Stimulated activated naive CD8-positive, alpha-beta T cell treated with anti-CD3 and anti-CD28 coated beads, Interleukin-15, amount 100 ng/mL, for 72 hours (primary cell): ENCODE measurements at regions not wholly inside any gene's neighbourhood (a gene's known extent, or its start where the extent isn't known, plus 50 kb on each side); places are given as distances from the start of the nearest gene placed in this dataset.

Source experiments
- ATAC-seq: fragments of 150-1000 bp; cut with Tn5 transposase; 2 replicates; pipeline ENCODE4 v1.10.0; 2021; ENCODE audit warnings: mild to moderate bottlenecking, moderate library complexity
- DNase-seq, 2 donors: peaks; one replicate each; pipeline ENCODE4 v3.0.0; 2021 to 2022
- H3K27ac Mint-ChIP-seq, 2 donors: one replicate each; pipeline ENCODE4 v1.8.0; 2022; ENCODE audit warnings: mild to moderate bottlenecking in 2 of 2, mixed read lengths in 2 of 2, moderate library complexity in 2 of 2
- H3K27me3 Mint-ChIP-seq: one replicate; pipeline ENCODE4 v1.8.0; 2022; ENCODE audit warnings: mixed read lengths
- H3K4me1 Mint-ChIP-seq: one replicate; pipeline ENCODE4 v1.8.0; 2022; ENCODE audit warnings: mild to moderate bottlenecking, mixed read lengths
- H3K4me3 Mint-ChIP-seq, 2 donors: one replicate each; pipeline ENCODE4 v1.8.0; 2022; ENCODE audit warnings: mild to moderate bottlenecking in 2 of 2, mixed read lengths in 2 of 2, moderate library complexity in 1 of 2
- H3K9me3 Mint-ChIP-seq, 2 donors: one replicate each; pipeline ENCODE4 v1.8.0; 2022; ENCODE audit warnings: mixed read lengths in 2 of 2

GRCh38 chr20:59376109-59376841, 75.9 kb downstream of the EDN3 start:
- Mint-ChIP-seq H3K4me3 (no peak overlapping the region), H3K4me1 (peaks cover 10% of the 10 kb centered on the region), H3K27me3 (peaks cover 19% of the 10 kb centered on the region), H3K9me3 (no peaks in the 10 kb centered on the region), H3K27ac (no peak overlapping the region)
- DNase-seq = no peak
- ATAC-seq = no peak

DNA sequence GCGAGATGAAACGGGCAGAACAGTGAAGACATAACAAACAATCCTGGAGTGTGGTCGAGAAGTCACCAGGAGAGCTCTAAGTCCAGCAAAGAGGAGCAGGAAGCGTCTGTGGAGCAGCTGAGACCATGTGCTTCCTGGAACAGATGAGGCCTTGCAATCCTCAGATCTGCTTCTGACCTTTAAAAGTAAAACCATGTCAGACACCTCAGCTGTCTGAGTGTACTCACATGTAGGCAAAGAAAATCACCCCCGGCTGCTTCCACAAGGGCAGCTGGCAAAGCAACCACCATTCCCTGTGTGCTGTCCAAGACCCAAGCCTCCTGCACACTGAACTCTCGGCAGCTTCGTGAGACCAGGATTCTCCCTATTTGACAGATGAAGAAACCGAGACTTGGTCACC, 76.6 kb downstream of the EDN3 start:
- no peak overlapping the region for H3K4me3 Mint-ChIP-seq
- H3K4me1 Mint-ChIP-seq = peaks cover 10% of the 10 kb centered on the region
- ATAC-seq (no peak), DNase-seq (no peak)
- no peak overlapping the region for H3K27ac Mint-ChIP-seq
- no peaks in the 10 kb centered on the region for H3K9me3 Mint-ChIP-seq
- H3K27me3 Mint-ChIP-seq = peaks cover 14% of the 10 kb centered on the region

DNA sequence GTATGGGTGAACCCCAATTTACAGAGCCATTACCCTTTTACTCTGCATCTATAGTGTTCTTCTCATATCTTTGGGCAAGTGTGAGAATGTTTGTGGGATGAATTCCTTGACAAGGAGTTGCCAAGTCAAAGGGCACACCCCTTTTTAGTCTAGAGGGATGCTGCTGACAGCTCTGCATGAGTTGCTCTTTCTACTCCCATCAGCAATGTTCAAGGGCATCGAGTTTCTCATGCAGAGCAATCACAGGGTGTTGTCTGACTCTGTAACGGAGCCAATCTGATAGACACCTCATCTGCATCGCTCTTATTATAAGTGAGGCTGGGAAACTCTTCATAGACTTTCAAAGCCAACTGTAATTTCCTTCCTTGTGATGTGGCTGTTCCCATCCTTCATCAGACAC, 77.4 kb downstream of the EDN3 start:
- no peak for ATAC-seq
- no peak for DNase-seq
- Mint-ChIP-seq H3K9me3 (no peaks in the 10 kb centered on the region), H3K27me3 (peaks cover 12% of the 10 kb centered on the region), H3K4me3 (no peak overlapping the region), H3K27ac (no peak overlapping the region), H3K4me1 (peaks cover 10% of the 10 kb centered on the region)

DNA sequence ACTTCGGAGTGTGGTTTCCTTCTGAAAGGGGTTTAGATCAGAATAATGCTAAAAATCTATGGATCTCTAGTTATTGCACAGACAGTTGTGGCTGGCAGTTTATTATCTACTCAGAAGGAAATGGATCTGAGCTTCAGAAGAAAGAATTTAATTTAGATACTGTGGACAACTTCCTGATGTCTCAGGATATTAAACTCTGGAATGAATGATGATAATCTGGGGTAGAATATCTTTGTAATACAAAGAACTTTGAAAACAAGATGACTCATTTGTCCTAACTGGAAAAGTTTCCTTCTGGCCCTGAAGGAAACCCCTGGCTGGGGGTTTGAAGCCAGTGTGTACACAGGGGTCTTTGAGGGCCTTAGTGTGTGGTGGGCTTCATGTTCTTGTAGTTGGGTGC, 78.0 kb downstream of the EDN3 start:
- Mint-ChIP-seq H3K4me1 (peaks cover 10% of the 10 kb centered on the region), H3K9me3 (no peaks in the 10 kb centered on the region), H3K4me3 (no peak overlapping the region), H3K27me3 (peaks cover 6% of the 10 kb centered on the region), H3K27ac (no peak overlapping the region)
- DNase-seq (no peak), ATAC-seq (no peak)

DNA sequence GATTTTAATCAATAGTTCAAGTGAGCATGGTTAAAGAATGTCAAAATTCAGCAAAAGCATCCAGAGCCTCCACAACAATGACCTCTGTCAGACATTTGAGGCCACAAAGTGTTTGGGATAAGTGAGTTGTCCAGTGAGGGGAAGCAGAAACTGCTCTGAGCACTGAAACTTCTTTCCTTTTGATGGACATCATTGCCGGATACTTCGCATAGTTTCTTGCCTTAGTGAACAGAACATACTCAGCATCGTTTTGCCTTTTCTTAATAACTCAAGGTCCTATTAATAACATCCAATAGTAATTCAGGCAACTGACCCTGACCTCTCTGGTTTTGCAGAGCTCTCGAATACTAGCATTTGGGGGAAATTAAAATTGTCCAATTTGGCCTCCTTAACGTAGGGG, 78.6 kb downstream of the EDN3 start:
- H3K27ac Mint-ChIP-seq = no peak overlapping the region
- H3K4me1 Mint-ChIP-seq = peaks cover 10% of the 10 kb centered on the region
- no peak for DNase-seq
- H3K4me3 Mint-ChIP-seq = no peak overlapping the region
- no peaks in the 10 kb centered on the region for H3K9me3 Mint-ChIP-seq
- no peak for ATAC-seq
- peaks cover under 1% of the 10 kb centered on the region for H3K27me3 Mint-ChIP-seq

DNA sequence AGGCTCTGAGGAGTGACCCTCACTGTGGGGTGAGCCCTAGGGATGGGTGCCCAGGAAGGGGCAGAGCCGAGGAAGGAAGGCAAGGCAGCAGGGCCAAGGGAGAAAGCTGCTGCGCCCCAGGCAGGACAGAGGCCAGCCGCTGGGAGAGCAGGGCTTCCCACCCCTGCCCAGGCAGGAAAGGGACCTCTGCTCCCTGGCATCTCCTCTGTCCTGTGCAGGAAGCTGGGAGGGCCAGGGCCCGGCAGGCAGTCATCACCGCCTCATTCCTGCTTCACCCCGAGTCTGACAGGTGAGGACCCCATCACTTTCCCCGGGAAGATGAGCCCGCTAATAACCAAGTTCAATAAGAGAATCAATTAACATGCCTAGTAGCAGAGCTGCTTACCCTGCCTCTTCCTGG, 81.3 kb downstream of the EDN3 start:
- DNase-seq (no peak), ATAC-seq (no peak)
- H3K4me1 Mint-ChIP-seq = peaks cover 16% of the 10 kb centered on the region
- H3K9me3 Mint-ChIP-seq = no peaks in the 10 kb centered on the region
- H3K27ac Mint-ChIP-seq = no peak overlapping the region
- H3K4me3 Mint-ChIP-seq = no peak overlapping the region
- no peaks in the 10 kb centered on the region for H3K27me3 Mint-ChIP-seq

DNA sequence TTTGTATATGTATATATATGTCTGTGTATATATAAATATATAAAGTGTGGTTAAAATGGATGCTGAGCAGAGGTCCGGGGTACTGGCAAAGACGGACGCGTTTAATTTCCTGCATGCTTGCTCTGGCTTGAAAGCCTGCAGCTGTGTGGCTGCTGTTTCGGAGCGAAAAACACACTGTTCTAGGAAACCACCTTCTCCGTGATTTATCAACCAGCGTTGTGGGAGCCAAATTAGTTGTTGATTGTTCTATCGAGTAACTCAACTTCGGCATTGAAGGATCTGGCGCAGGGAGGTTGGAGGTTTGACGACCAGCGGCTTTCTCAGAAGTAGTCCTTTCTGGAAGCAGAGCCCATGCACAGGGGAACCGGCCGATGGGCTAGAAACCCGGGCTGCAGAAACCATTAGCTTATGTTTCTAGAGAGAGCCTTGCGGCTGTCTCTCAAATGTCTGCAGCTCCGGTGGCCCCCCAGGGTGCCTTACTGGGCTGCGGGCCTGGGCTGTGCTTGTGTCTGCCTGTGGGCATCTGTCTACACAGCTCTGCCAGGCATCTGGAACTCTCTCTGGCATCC, 81.8 kb downstream of the EDN3 start:
- peaks cover 11% of the 10 kb centered on the region for H3K4me1 Mint-ChIP-seq
- no peaks in the 10 kb centered on the region for H3K9me3 Mint-ChIP-seq
- ATAC-seq = no peak
- no peak overlapping the region for H3K27ac Mint-ChIP-seq
- H3K4me3 Mint-ChIP-seq = no peak overlapping the region
- DNase-seq = no peak
- no peaks in the 10 kb centered on the region for H3K27me3 Mint-ChIP-seq

- DNase-seq (no peak), ATAC-seq (no peak)
- Mint-ChIP-seq H3K9me3 (no peaks in the 10 kb centered on the region), H3K4me1 (peaks cover 9% of the 10 kb centered on the region), H3K27ac (no peak overlapping the region), H3K4me3 (no peak overlapping the region), H3K27me3 (no peaks in the 10 kb centered on the region)
These were observed 82.5 kb downstream of the EDN3 start for GRCh38 chr20:59382907-59383306.

DNA sequence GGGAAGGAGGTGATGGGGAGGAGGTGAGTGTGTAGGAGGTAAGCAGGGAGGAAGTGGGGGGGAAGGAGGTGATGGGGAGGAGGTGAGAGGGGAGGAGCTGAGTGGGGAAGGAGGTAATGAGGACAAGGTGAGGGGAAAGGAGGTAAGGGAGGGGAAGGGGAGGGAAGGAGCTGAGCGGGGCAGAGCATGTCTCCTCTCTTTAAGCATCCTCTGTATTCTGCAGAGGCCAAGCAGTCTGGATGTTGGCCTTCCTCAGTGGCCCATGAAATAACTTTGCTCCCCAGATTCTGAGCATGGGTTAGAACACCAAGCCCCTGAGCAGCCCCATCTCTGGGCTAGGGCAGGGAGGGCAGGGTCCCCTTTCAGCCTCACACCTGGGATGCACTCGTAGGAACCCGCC, 84.6 kb downstream of the EDN3 start:
- no peak overlapping the region for H3K27ac Mint-ChIP-seq

GRCh38 chr20:59385480-59385879, 85.1 kb downstream of the EDN3 start:
- H3K9me3 Mint-ChIP-seq = peaks cover 0 to 7% of the 10 kb centered on the region in 2 donors
- no peak for DNase-seq
- ATAC-seq = peak; percentile 40
- no peaks in the 10 kb centered on the region for H3K27me3 Mint-ChIP-seq
- no peak overlapping the region for H3K4me3 Mint-ChIP-seq
- H3K4me1 Mint-ChIP-seq = peaks cover 9% of the 10 kb centered on the region
- no peak overlapping the region for H3K27ac Mint-ChIP-seq

More for the DNA sequence above, 84.6 kb downstream of the EDN3 start:
- H3K4me3 Mint-ChIP-seq = no peak overlapping the region
- ATAC-seq (peak; percentile 20), DNase-seq (no peak)
- H3K9me3 Mint-ChIP-seq = peaks cover 0 to 7% of the 10 kb centered on the region in 2 donors
- peaks cover 9% of the 10 kb centered on the region for H3K4me1 Mint-ChIP-seq
- H3K27me3 Mint-ChIP-seq = no peaks in the 10 kb centered on the region

GRCh38 chr20:59386809-59387208, 86.4 kb downstream of the EDN3 start:
- no peaks in the 10 kb centered on the region for H3K27me3 Mint-ChIP-seq
- ATAC-seq (no peak), DNase-seq (no peak)
- peaks cover 9% of the 10 kb centered on the region for H3K4me1 Mint-ChIP-seq
- peaks cover 0 to 7% of the 10 kb centered on the region in 2 donors for H3K9me3 Mint-ChIP-seq
- no peak overlapping the region for H3K4me3 Mint-ChIP-seq
- H3K27ac Mint-ChIP-seq = peak overlapping the region in 1 of 2 donors; percentile 27

DNA sequence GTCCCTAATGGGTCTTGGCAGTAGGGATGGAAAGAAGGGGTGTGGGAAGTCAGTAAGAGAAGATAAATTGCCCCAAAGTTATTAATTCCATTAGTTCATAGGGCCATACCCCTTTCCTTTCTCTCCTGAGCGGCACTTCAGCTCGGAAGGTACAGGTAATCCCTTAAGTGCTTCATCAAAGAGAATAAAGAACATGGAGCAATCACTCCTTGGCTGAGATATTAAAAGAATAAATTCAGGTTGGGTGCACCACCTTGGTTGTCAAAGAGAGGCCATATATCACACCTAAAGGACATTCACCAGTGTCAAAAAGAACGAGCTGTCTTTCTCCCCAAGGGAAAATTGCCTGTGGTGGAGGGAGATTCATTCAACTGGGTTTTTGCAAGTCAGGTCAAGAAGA, 87.5 kb downstream of the EDN3 start:
- ATAC-seq (no peak), DNase-seq (no peak)
- Mint-ChIP-seq H3K4me3 (no peak overlapping the region), H3K9me3 (peaks cover 0 to 7% of the 10 kb centered on the region in 2 donors), H3K4me1 (peaks cover 9% of the 10 kb centered on the region), H3K27me3 (no peaks in the 10 kb centered on the region), H3K27ac (no peak overlapping the region)

DNA sequence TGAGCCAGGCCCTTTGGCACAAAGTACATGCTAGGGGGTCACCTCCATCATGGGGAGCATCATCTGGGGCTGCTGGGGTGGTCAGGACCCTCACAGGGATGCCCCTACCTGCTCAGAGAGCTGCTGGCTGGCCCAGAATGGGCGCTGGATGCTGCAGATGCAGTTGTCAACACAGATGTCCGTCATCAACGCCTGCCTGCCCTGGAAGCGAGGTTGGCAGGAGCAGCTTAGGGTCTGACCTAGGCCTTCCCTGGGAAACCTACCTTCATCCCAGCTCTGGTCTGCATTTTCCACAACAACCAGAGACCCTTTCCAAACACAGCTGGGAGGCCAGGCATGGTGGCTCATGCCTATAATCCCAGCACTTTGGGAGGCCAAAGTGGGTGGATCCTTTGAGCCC, 88.0 kb downstream of the EDN3 start:
- peaks cover 0 to 7% of the 10 kb centered on the region in 2 donors for H3K9me3 Mint-ChIP-seq
- no peak overlapping the region for H3K27ac Mint-ChIP-seq
- peaks cover 9% of the 10 kb centered on the region for H3K4me1 Mint-ChIP-seq
- ATAC-seq (no peak), DNase-seq (no peak)
- no peak overlapping the region for H3K4me3 Mint-ChIP-seq
- H3K27me3 Mint-ChIP-seq = no peaks in the 10 kb centered on the region

DNA sequence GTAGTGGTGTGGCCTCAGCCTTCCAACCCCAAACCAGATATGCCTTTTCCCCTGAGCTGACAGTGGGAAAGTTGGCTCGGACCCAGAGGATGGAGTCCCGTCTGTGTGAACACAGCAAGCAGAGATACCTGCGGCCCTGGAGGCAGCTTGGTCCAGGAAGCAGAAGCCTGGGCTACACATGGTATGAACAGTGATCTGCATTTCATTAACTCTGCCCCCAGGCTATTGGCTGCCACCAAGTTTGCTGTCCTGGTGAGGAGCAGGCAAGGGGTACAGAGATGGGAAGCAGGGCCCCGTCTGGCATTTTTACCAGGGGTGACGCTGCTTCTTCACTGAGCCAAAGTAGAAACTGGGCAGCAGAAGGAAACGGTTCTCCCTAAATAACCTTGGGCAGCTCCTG, 90.0 kb downstream of the EDN3 start:
- no peak for DNase-seq
- Mint-ChIP-seq H3K4me1 (peaks cover 5% of the 10 kb centered on the region), H3K9me3 (peaks cover 0 to 7% of the 10 kb centered on the region in 2 donors), H3K27ac (no peak overlapping the region), H3K27me3 (no peaks in the 10 kb centered on the region), H3K4me3 (no peak overlapping the region)
- no peak for ATAC-seq

GRCh38 chr20:59391975-59392374, 91.6 kb downstream of the EDN3 start:
- no peak for DNase-seq
- no peak for ATAC-seq
- Mint-ChIP-seq H3K27me3 (no peaks in the 10 kb centered on the region), H3K4me1 (no peaks in the 10 kb centered on the region), H3K9me3 (peaks cover 0 to 7% of the 10 kb centered on the region in 2 donors), H3K4me3 (no peak overlapping the region), H3K27ac (no peak overlapping the region)

DNA sequence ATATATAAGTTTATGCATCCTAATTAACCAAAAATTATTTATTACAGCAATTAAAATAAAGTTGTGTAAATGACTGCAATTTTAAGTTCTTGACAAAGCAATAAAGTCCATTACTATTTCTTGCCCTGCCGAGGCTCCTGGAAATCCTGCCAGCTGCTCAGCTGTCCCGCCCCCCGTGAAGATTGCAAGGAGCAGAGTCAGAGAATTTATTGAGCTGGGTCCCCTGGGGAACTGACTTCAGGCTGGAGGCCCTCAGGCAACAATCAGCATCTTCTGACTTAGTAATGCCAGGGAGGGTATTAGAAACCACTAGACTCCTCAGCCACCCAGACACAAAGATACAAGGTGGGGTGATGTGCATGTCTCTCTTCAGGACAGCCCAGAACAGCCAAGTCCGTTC, 92.3 kb downstream of the EDN3 start:
- no peaks in the 10 kb centered on the region for H3K27me3 Mint-ChIP-seq

DNA sequence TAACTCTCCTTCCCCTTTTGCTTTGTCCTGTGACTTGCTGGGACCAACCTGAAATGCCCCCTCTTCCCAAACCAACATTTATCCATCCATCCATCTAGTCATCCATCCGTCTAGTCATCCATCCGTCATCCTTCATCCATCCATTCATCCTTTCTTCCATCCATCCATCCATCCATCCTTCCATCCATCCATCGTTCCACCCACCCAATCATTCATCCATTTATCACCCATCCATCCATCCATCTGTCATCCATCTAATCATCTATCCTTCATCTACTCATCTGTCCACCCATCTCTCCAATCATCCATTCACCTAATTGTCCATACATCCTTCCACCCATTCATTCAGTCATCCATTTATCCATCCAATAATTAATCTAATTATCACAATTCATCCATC, 92.7 kb downstream of the EDN3 start:
- no peak for DNase-seq
- no peaks in the 10 kb centered on the region for H3K27me3 Mint-ChIP-seq
- H3K4me1 Mint-ChIP-seq = no peaks in the 10 kb centered on the region
- H3K4me3 Mint-ChIP-seq = no peak overlapping the region
- H3K27ac Mint-ChIP-seq = no peak overlapping the region
- no peak for ATAC-seq
- peaks cover 0 to 7% of the 10 kb centered on the region in 2 donors for H3K9me3 Mint-ChIP-seq

More for the DNA sequence above, 92.3 kb downstream of the EDN3 start:
- H3K27ac Mint-ChIP-seq = no peak overlapping the region
- H3K9me3 Mint-ChIP-seq = peaks cover 0 to 7% of the 10 kb centered on the region in 2 donors
- H3K4me3 Mint-ChIP-seq = no peak overlapping the region
- ATAC-seq (no peak), DNase-seq (no peak)
- H3K4me1 Mint-ChIP-seq = no peaks in the 10 kb centered on the region
